ENCODE measurements at regions not wholly inside any gene's neighbourhood (a gene's known extent, or its start where the extent isn't known, plus 50 kb on each side); places are given as distances from the start of the nearest gene placed in this dataset.
A peak's percentile ranks its signal among the peaks of the same experiment; 100 is the strongest.

- Histone ChIP-seq H3K27me3 (ENCODE audit: control insufficient read depth in 1 of 2, insufficient read depth in 2 of 2, low read length in 2 of 2) (peaks cover 0 to 8% of the 10 kb centered on the region in 2 donors), H3K9me3 (ENCODE audit: control insufficient read depth in 2 of 2, low read length in 2 of 2) (no peaks in the 10 kb centered on the region), H3K4me3 (ENCODE audit: low read length in 2 of 2) (no peak overlapping the region), H3K4me1 (ENCODE audit: control insufficient read depth, insufficient read depth, low read length) (peaks cover 4% of the 10 kb centered on the region), H3K9ac (ENCODE audit: low read length in 2 of 2) (no peak overlapping the region), H3K36me3 (ENCODE audit: control insufficient read depth in 2 of 2, insufficient read depth in 2 of 2, low read length in 2 of 2) (no peaks in the 10 kb centered on the region), H3K27ac (ENCODE audit: low read length) (no peak overlapping the region)
Observed at GRCh38 chr9:19939734-19940278, 151.0 kb upstream of the SLC24A2 start.

GRCh38 chr9:19938990-19939733, 150.3 kb upstream of the SLC24A2 start:
- Histone ChIP-seq H3K27ac (ENCODE audit: low read length) (no peak overlapping the region), H3K4me1 (ENCODE audit: control insufficient read depth, insufficient read depth, low read length) (peaks cover 4% of the 10 kb centered on the region), H3K27me3 (ENCODE audit: control insufficient read depth in 1 of 2, insufficient read depth in 2 of 2, low read length in 2 of 2) (peaks cover 0 to 8% of the 10 kb centered on the region in 2 donors), H3K9me3 (ENCODE audit: control insufficient read depth in 2 of 2, low read length in 2 of 2) (no peaks in the 10 kb centered on the region), H3K4me3 (ENCODE audit: low read length in 2 of 2) (no peak overlapping the region), H3K36me3 (ENCODE audit: control insufficient read depth in 2 of 2, insufficient read depth in 2 of 2, low read length in 2 of 2) (no peaks in the 10 kb centered on the region), H3K9ac (ENCODE audit: low read length in 2 of 2) (no peak overlapping the region)

DNA sequence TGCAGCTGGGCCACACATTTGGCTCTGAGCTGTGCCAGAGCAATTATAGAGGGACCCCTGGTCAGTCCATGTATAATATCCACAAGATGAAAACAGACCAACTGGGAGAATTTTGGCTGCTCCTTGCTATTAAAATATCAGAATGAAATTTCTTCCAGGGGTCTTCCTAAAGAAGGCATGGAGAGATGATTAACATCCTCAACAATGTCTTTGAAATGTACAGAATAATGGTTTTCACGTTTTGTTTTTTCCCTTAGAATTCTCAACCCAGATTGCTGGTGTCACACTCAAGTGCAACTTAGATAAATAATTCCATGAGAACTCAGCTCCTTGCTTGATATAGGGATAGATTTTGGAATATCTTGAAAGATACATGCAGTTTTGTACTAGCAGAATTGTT, 148.3 kb upstream of the SLC24A2 start:
- no peaks in the 10 kb centered on the region for H3K9me3 ChIP-seq (ENCODE audit: control insufficient read depth in 2 of 2, low read length in 2 of 2)
- H3K27ac ChIP-seq (ENCODE audit: low read length), result no peak overlapping the region
- H3K4me3 ChIP-seq (ENCODE audit: low read length in 2 of 2), result no peak overlapping the region
- H3K27me3 ChIP-seq (ENCODE audit: control insufficient read depth in 1 of 2, insufficient read depth in 2 of 2, low read length in 2 of 2), result peaks cover 0 to 8% of the 10 kb centered on the region in 2 donors
- H3K9ac ChIP-seq (ENCODE audit: low read length in 2 of 2), result no peak overlapping the region
- no peaks in the 10 kb centered on the region for H3K36me3 ChIP-seq (ENCODE audit: control insufficient read depth in 2 of 2, insufficient read depth in 2 of 2, low read length in 2 of 2)
- H3K4me1 ChIP-seq (ENCODE audit: control insufficient read depth, insufficient read depth, low read length), result peaks cover 4% of the 10 kb centered on the region

DNA sequence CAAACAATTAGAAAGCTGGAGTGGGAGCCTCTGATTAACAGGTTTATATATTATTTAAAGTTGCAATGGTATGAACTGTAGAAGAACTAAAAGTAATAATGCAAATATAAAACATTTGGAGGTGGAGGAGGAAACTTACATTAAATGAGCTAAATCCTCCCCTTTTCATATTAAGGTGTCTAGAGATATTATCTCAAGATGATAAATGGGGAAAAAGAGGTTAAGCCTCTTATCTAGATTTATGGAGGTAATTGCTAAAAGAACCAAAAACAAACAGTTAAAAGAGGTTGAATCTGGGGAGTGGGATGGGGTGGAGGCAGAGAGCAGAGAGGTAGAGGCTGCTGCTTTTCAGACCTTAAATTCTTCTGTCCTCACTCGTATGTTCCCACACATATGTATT, 147.8 kb upstream of the SLC24A2 start:
- H3K9ac ChIP-seq (ENCODE audit: low read length in 2 of 2), result no peak overlapping the region
- peaks cover 0 to 8% of the 10 kb centered on the region in 2 donors for H3K27me3 ChIP-seq (ENCODE audit: control insufficient read depth in 1 of 2, insufficient read depth in 2 of 2, low read length in 2 of 2)
- peaks cover 4% of the 10 kb centered on the region for H3K4me1 ChIP-seq (ENCODE audit: control insufficient read depth, insufficient read depth, low read length)
- no peaks in the 10 kb centered on the region for H3K36me3 ChIP-seq (ENCODE audit: control insufficient read depth in 2 of 2, insufficient read depth in 2 of 2, low read length in 2 of 2)
- H3K9me3 ChIP-seq (ENCODE audit: control insufficient read depth in 2 of 2, low read length in 2 of 2), result no peaks in the 10 kb centered on the region
- no peak overlapping the region for H3K4me3 ChIP-seq (ENCODE audit: low read length in 2 of 2)
- no peak overlapping the region for H3K27ac ChIP-seq (ENCODE audit: low read length)

GRCh38 chr9:19935422-19935821, 146.6 kb upstream of the SLC24A2 start:
- H3K4me3 ChIP-seq (ENCODE audit: low read length in 2 of 2), result no peak overlapping the region
- no peak overlapping the region for H3K9ac ChIP-seq (ENCODE audit: low read length in 2 of 2)
- peaks cover 0 to 8% of the 10 kb centered on the region in 2 donors for H3K27me3 ChIP-seq (ENCODE audit: control insufficient read depth in 1 of 2, insufficient read depth in 2 of 2, low read length in 2 of 2)

GRCh38 chr9:19934301-19934871, 145.5 kb upstream of the SLC24A2 start:
- Histone ChIP-seq H3K27me3 (ENCODE audit: control insufficient read depth in 1 of 2, insufficient read depth in 2 of 2, low read length in 2 of 2) (peaks cover 0 to 8% of the 10 kb centered on the region in 2 donors), H3K27ac (ENCODE audit: low read length) (no peak overlapping the region), H3K9ac (ENCODE audit: low read length in 2 of 2) (peak overlapping the region in 1 of 2 donors; percentile 55)

More at GRCh38 chr9:19935422-19935821, 146.6 kb upstream of the SLC24A2 start:
- H3K4me1 ChIP-seq (ENCODE audit: control insufficient read depth, insufficient read depth, low read length), result peaks cover 4% of the 10 kb centered on the region
- H3K36me3 ChIP-seq (ENCODE audit: control insufficient read depth in 2 of 2, insufficient read depth in 2 of 2, low read length in 2 of 2), result no peaks in the 10 kb centered on the region
- H3K27ac ChIP-seq (ENCODE audit: low read length), result no peak overlapping the region
- no peaks in the 10 kb centered on the region for H3K9me3 ChIP-seq (ENCODE audit: control insufficient read depth in 2 of 2, low read length in 2 of 2)

DNA sequence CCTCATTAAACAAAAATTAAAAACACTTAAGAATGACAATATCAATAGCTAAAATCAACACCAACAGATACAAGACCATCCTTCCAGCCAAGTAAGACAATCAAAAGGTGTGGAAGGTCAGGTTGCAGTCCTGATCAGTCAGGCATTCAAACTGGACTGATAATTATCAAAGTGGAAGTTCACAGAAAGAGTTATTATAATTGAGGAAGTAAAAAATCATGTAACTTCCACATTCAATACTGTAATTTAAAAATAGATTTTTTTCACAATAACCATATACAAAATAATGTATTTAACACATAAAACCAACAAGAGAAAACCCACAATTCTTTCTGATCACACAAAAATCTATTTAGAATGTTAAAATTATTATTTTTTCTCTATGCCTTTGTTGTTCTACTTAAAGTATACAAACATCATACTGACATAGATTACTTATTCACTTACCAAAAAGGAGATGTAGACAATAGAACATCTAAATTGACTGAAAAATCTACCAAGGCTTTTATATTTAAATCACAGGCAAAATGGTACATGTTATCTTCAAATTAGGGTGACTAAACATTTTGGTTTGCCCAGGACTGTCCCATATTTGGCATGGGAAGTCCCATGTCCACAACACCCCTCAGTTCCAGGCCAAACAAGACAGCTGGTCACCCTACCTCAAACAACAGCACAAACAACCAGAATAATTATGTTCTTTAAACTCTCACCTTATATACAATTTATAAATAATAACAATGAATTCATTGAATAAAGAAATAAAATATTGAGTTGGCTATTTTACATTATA, 142.5 kb upstream of the SLC24A2 start:
- Histone ChIP-seq H3K27ac (ENCODE audit: low read length) (no peak overlapping the region), H3K4me1 (ENCODE audit: control insufficient read depth, insufficient read depth, low read length) (no peaks in the 10 kb centered on the region), H3K36me3 (ENCODE audit: control insufficient read depth in 2 of 2, insufficient read depth in 2 of 2, low read length in 2 of 2) (no peaks in the 10 kb centered on the region), H3K4me3 (ENCODE audit: low read length in 2 of 2) (no peak overlapping the region), H3K9me3 (ENCODE audit: control insufficient read depth in 2 of 2, low read length in 2 of 2) (no peaks in the 10 kb centered on the region), H3K27me3 (ENCODE audit: control insufficient read depth in 1 of 2, insufficient read depth in 2 of 2, low read length in 2 of 2) (peaks cover 0 to 8% of the 10 kb centered on the region in 2 donors), H3K9ac (ENCODE audit: low read length in 2 of 2) (no peak overlapping the region)

More at GRCh38 chr9:19934301-19934871, 145.5 kb upstream of the SLC24A2 start:
- no peaks in the 10 kb centered on the region for H3K4me1 ChIP-seq (ENCODE audit: control insufficient read depth, insufficient read depth, low read length)
- H3K4me3 ChIP-seq (ENCODE audit: low read length in 2 of 2), result peak overlapping the region; percentile 76
- no peaks in the 10 kb centered on the region for H3K36me3 ChIP-seq (ENCODE audit: control insufficient read depth in 2 of 2, insufficient read depth in 2 of 2, low read length in 2 of 2)
- no peaks in the 10 kb centered on the region for H3K9me3 ChIP-seq (ENCODE audit: control insufficient read depth in 2 of 2, low read length in 2 of 2)

DNA sequence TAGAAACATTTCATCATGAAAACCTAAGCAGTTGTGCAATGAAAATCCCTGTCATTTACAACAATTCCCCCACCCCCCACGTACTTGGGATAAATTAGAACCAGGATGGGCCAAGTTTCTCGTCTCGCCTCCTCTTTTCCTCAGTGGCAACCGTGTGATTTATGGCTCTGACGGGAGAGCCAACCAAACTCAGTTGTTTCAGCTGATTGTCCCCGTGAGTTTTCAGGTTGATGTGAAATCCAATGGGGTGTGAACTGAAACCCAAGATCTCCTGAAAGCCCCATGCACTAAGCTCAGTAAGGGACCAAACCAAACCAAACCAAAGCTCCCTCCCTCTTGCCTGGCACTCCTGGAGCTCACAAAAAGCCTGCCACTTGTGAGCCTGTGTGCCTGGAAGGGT, 138.7 kb upstream of the SLC24A2 start:
- peaks cover under 1% of the 10 kb centered on the region for H3K4me1 ChIP-seq (ENCODE audit: control insufficient read depth, insufficient read depth, low read length)
- no peak overlapping the region for H3K4me3 ChIP-seq (ENCODE audit: low read length in 2 of 2)
- H3K27me3 ChIP-seq (ENCODE audit: control insufficient read depth in 1 of 2, insufficient read depth in 2 of 2, low read length in 2 of 2), result no peaks in the 10 kb centered on the region
- no peaks in the 10 kb centered on the region for H3K36me3 ChIP-seq (ENCODE audit: control insufficient read depth in 2 of 2, insufficient read depth in 2 of 2, low read length in 2 of 2)
- H3K9me3 ChIP-seq (ENCODE audit: control insufficient read depth in 2 of 2, low read length in 2 of 2), result no peaks in the 10 kb centered on the region
- H3K27ac ChIP-seq (ENCODE audit: low read length), result no peak overlapping the region
- no peak overlapping the region for H3K9ac ChIP-seq (ENCODE audit: low read length in 2 of 2)

DNA sequence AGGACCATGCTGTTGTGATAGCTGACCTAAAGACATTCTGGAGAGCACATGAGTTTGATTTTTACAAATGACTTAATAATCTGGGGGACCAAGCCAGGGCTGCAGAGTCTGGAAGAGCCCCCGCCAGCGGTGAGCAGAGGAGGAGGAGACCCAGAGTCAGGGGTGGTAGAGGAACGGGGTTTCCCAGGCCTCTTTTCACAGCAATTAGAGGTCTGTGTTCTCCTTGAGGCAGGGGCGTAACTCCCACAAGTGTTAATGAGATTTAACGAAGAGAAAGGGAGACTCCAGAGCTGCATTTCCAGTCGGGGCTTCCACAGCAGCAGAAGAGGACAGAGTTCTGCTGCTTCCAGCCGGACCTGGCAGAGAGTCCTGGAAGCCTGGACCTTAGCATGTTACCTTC, 137.9 kb upstream of the SLC24A2 start:
- no peak overlapping the region for H3K9ac ChIP-seq (ENCODE audit: low read length in 2 of 2)
- H3K9me3 ChIP-seq (ENCODE audit: control insufficient read depth in 2 of 2, low read length in 2 of 2), result no peaks in the 10 kb centered on the region
- no peak overlapping the region for H3K4me3 ChIP-seq (ENCODE audit: low read length in 2 of 2)
- H3K4me1 ChIP-seq (ENCODE audit: control insufficient read depth, insufficient read depth, low read length), result peaks cover 3% of the 10 kb centered on the region
- H3K27ac ChIP-seq (ENCODE audit: low read length), result no peak overlapping the region
- H3K27me3 ChIP-seq (ENCODE audit: control insufficient read depth in 1 of 2, insufficient read depth in 2 of 2, low read length in 2 of 2), result no peaks in the 10 kb centered on the region
- no peaks in the 10 kb centered on the region for H3K36me3 ChIP-seq (ENCODE audit: control insufficient read depth in 2 of 2, insufficient read depth in 2 of 2, low read length in 2 of 2)

DNA sequence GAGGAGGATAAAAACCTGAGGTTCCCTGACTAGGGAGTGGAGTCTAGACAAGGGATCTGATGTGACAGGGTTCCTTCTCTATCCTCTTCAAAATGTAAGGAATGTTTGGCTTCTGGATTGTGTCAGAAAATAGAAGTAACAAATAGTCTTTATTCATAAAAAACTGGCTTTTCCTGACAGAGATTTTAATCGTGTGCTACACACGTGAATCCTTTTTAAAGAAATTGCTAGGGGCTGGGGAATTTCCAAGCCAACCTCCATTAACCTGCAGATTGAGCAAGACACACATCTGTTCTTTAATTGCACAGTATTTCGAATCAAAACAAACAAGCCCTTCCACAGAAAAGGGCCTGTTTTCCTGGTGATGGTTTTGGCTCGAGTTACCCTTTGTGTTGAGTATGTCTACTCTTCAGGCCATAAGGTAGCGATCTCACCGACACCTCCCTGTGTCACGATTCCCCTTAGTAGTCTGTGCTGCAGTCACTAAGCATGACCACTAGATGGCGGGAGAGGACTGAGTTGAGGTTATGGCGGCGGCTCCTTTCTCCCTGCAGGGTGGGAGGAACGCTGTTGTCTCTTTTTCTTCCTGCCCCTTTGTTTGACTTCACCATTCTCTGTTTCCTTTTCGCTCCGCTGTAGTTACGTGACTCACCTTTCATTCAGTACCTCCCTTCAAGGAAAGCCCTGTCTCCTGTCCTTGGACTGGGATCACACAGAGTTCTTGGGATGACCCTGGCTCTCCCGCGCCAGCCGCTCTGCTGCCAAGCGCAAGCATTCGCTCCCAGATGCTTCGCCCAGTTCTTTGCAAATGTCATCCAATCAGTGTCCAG, 137.1 kb upstream of the SLC24A2 start:
- peak overlapping the region; percentile 63 to 80 for H3K4me3 ChIP-seq (ENCODE audit: low read length in 2 of 2)
- H3K27me3 ChIP-seq (ENCODE audit: control insufficient read depth in 1 of 2, insufficient read depth in 2 of 2, low read length in 2 of 2), result no peaks in the 10 kb centered on the region
- no peaks in the 10 kb centered on the region for H3K9me3 ChIP-seq (ENCODE audit: control insufficient read depth in 2 of 2, low read length in 2 of 2)
- no peaks in the 10 kb centered on the region for H3K36me3 ChIP-seq (ENCODE audit: control insufficient read depth in 2 of 2, insufficient read depth in 2 of 2, low read length in 2 of 2)
- no peak overlapping the region for H3K27ac ChIP-seq (ENCODE audit: low read length)
- peaks cover 3% of the 10 kb centered on the region for H3K4me1 ChIP-seq (ENCODE audit: control insufficient read depth, insufficient read depth, low read length)
- peak overlapping the region in 1 of 2 donors; percentile 55 for H3K9ac ChIP-seq (ENCODE audit: low read length in 2 of 2)

All from stomach smooth muscle (tissue), 2 donors.